ENCODE measurements at regions not wholly inside any gene's neighbourhood (a gene's known extent, or its start where the extent isn't known, plus 50 kb on each side); places are given as distances from the start of the nearest gene placed in this dataset.

- no peak for DNase-seq (ENCODE audit: low spot score)
Observed at GRCh38 chr2:235168174-235168979, 216.6 kb downstream of the SH3BP4 start.

- no peak for DNase-seq (ENCODE audit: low spot score)
Observed at GRCh38 chr2:235170016-235170415, 218.2 kb downstream of the SH3BP4 start.

GRCh38 chr2:235170536-235171521 lies 219.0 kb downstream of the SH3BP4 start:
- DNase-seq (ENCODE audit: low spot score): peak; percentile 32

GRCh38 chr2:235171550-235172031 lies 219.8 kb downstream of the SH3BP4 start:
- DNase-seq (ENCODE audit: low spot score): peak; percentile 63

GRCh38 chr2:235180642-235181041 lies 228.8 kb downstream of the SH3BP4 start:
- no peak for DNase-seq (ENCODE audit: low spot score)

- DNase-seq (ENCODE audit: low spot score): no peak
Observed at GRCh38 chr2:235183786-235184185, 232.0 kb downstream of the SH3BP4 start.

- DNase-seq (ENCODE audit: low spot score): no peak
Observed at GRCh38 chr2:235187806-235188205, 236.0 kb downstream of the SH3BP4 start.

GRCh38 chr2:235191486-235191885 lies 239.7 kb downstream of the SH3BP4 start:
- DNase-seq (ENCODE audit: low spot score): no peak

- no peak for DNase-seq (ENCODE audit: low spot score)
Observed at GRCh38 chr2:235191978-235192377, 240.2 kb downstream of the SH3BP4 start.

GRCh38 chr2:235194351-235194750 lies 242.5 kb downstream of the SH3BP4 start:
- no peak for DNase-seq (ENCODE audit: low spot score)

- DNase-seq (ENCODE audit: low spot score): no peak
Observed at GRCh38 chr2:235194836-235195235, 243.0 kb downstream of the SH3BP4 start.

GRCh38 chr2:235195921-235196320 lies 244.1 kb downstream of the SH3BP4 start:
- DNase-seq (ENCODE audit: low spot score): no peak

- no peak for DNase-seq (ENCODE audit: low spot score)
Observed at GRCh38 chr2:235199128-235199527, 247.3 kb downstream of the SH3BP4 start.

- no peak for DNase-seq (ENCODE audit: low spot score)
Observed at GRCh38 chr2:235200216-235200615, 248.4 kb downstream of the SH3BP4 start.

- no peak for DNase-seq (ENCODE audit: low spot score)
Observed at GRCh38 chr2:235201756-235202155, 249.9 kb downstream of the SH3BP4 start.

- DNase-seq (ENCODE audit: low spot score): no peak
Observed at GRCh38 chr2:235204948-235205347, 253.1 kb downstream of the SH3BP4 start.

GRCh38 chr2:235206399-235206798 lies 254.6 kb downstream of the SH3BP4 start:
- no peak for DNase-seq (ENCODE audit: low spot score)

GRCh38 chr2:235206980-235207579 lies 255.3 kb downstream of the SH3BP4 start:
- no peak for DNase-seq (ENCODE audit: low spot score)

- no peak for DNase-seq (ENCODE audit: low spot score)
Observed at GRCh38 chr2:235211056-235211455, 259.2 kb downstream of the SH3BP4 start.

GRCh38 chr2:235212501-235213158 lies 260.8 kb downstream of the SH3BP4 start:
- peak; percentile 19 for DNase-seq (ENCODE audit: low spot score)

GRCh38 chr2:235215248-235215647 lies 263.4 kb downstream of the SH3BP4 start:
- DNase-seq (ENCODE audit: low spot score): no peak
